GM12878 (cell line): ENCODE measurements at regions not wholly inside any gene's neighbourhood (a gene's known extent, or its start where the extent isn't known, plus 50 kb on each side); places are given as distances from the start of the nearest gene placed in this dataset.

Experiments used
- ATAC-seq: fragments of 200-7000 bp; cut with Tn5 transposase; 3 replicates; pipeline ENCODE4 v1.9.1; 2020; ENCODE audit warnings: mild to moderate bottlenecking, moderate library complexity
- BruUV-seq: library from RNA; stranded (reverse); fragments of 400-500 nt; replicated peaks from 2 replicates; lab custom pipeline; 2021; lab: Mats Ljungman, UMichigan
- CTCF ChIA-PET: fragments of 300-600 bp; sonication (Branson Sonifier 250); formaldehyde crosslinking; extraction: SDS; loops from one replicate; lab custom pipeline; 2021; ENCODE audit warnings: inconsistent platforms; lab: Yijun Ruan, JAX
- POLR2A ChIA-PET: fragments of 350-600 bp; formaldehyde crosslinking; extraction: SDS; loops from one replicate; lab custom pipeline; 2021; ENCODE audit warnings: inconsistent platforms; lab: Charles Lee
- RAD21 ChIA-PET: fragments of 300-600 bp; sonication (Branson Sonifier 250); formaldehyde crosslinking; loops from one replicate; lab custom pipeline; 2023; ENCODE audit warnings: antibody characterized with exemption; ENCODE audit not compliant: unreplicated experiment; lab: Charles Lee
- SMC1A ChIA-PET: fragments of 300-600 bp; sonication (Branson Sonifier 250); formaldehyde crosslinking; loops from one replicate; lab custom pipeline; 2023; ENCODE audit not compliant: unreplicated experiment, uncharacterized antibody; lab: Charles Lee
- DNase-seq: peaks from one replicate; pipeline ENCODE4 v3.0.0-alpha.2; 2011; ENCODE audit warnings: low read depth, low spot score
- FAIRE-seq: peaks from 3 replicates; lab custom pipeline; 2011; peaks lifted over from hg19 to GRCh38; lab: Jason Lieb, UNC
- H2AFZ ChIP-seq: 2 replicates; pipeline ENCODE4 v1.6.0; 2011; ENCODE audit warnings: low read depth, low read length, control low read depth; ENCODE audit not compliant: control insufficient read depth
- H3K27ac ChIP-seq: 2 replicates; pipeline ENCODE4 v1.5.1; 2011; ENCODE audit warnings: control low read depth; ENCODE audit not compliant: control insufficient read depth, insufficient read depth
- H3K27me3 ChIP-seq, 2 experiments: replicated peaks in 1 of 2; 2 replicates each; pipeline versions ENCODE4 v1.6.0 to v1.6.1; 2011; ENCODE audit warnings: low read length in 1 of 2; ENCODE audit not compliant: control insufficient read depth in 2 of 2, insufficient read depth in 2 of 2
- H3K36me3 ChIP-seq, 2 experiments: 2 replicates each; pipeline ENCODE4 v1.5.1; 2011; ENCODE audit warnings: low read length in 1 of 2; ENCODE audit not compliant: control insufficient read depth in 2 of 2, insufficient read depth in 2 of 2
- H3K4me1 ChIP-seq: 2 replicates; pipeline ENCODE4 v1.6.1; 2011; ENCODE audit warnings: mild to moderate bottlenecking, low read length, moderate library complexity, mixed read lengths; ENCODE audit not compliant: control insufficient read depth, insufficient read depth
- H3K4me2 ChIP-seq: 2 replicates; pipeline ENCODE4 v1.6.0; 2011; ENCODE audit warnings: control low read depth; ENCODE audit not compliant: control insufficient read depth, insufficient read depth
- H3K4me3 ChIP-seq: fragments of 200-600 bp; sonication (generic); 2 replicates; pipeline ENCODE4 v1.5.1; 2016
- H3K79me2 ChIP-seq: 2 replicates; pipeline ENCODE4 v1.6.0; 2011; ENCODE audit warnings: low read length; ENCODE audit not compliant: control insufficient read depth, insufficient read depth
- H3K9ac ChIP-seq: 2 replicates; pipeline ENCODE4 v1.8.0; 2011; ENCODE audit warnings: low read length, control low read depth, mixed read lengths; ENCODE audit not compliant: control insufficient read depth, insufficient read depth
- H3K9me3 ChIP-seq: replicated peaks from 3 replicates; pipeline ENCODE4 v1.5.1; 2011; ENCODE audit warnings: mild to moderate bottlenecking, low read length; ENCODE audit not compliant: control insufficient read depth, insufficient read depth
- H4K20me1 ChIP-seq: 2 replicates; pipeline ENCODE4 v1.6.0; 2011; ENCODE audit not compliant: control insufficient read depth, insufficient read depth
- BHLHE40 ChIP-seq, 2 experiments: fragments of 450-650 bp in 1 of 2; IDR thresholded peaks; 2 replicates each; pipeline ENCODE4 v1.6.1; 2011 to 2017; ENCODE audit warnings: low read depth in 2 of 2, borderline replicate concordance in 1 of 2, improper control_type of control experiment in 1 of 2, low read length in 1 of 2, mild to moderate bottlenecking in 1 of 2
- HCFC1 ChIP-seq: fragments of 150-350 bp; IDR thresholded peaks from 2 replicates; pipeline ENCODE4 v1.6.1; 2014; ENCODE audit warnings: low read length
- NFYB ChIP-seq: IDR thresholded peaks from 2 replicates; pipeline ENCODE4 v1.6.1; 2011; ENCODE audit warnings: low read depth, mild to moderate bottlenecking, low read length, improper control_type of control experiment, moderate library complexity; ENCODE audit not compliant: insufficient read depth
- NR2F1 ChIP-seq: fragments of 450-650 bp; conservative IDR thresholded peaks from 2 replicates; pipeline ENCODE4 v1.6.1; 2017; ENCODE audit warnings: mild to moderate bottlenecking
- TCF3 ChIP-seq: IDR thresholded peaks from 2 replicates; pipeline ENCODE4 v1.6.1; 2012; ENCODE audit warnings: low read depth, mild to moderate bottlenecking, low read length, borderline replicate concordance; ENCODE audit not compliant: insufficient read depth
- ZNF622 ChIP-seq: fragments of 450-650 bp; IDR thresholded peaks from 2 replicates; pipeline ENCODE4 v1.6.1; 2017; ENCODE audit warnings: mild to moderate bottlenecking, inconsistent platforms
- ZNF687 ChIP-seq: fragments of 450-650 bp; IDR thresholded peaks from 2 replicates; pipeline ENCODE4 v1.6.1; 2017; ENCODE audit warnings: mild to moderate bottlenecking, moderate library complexity
- WGBS: methylation state at CpG from one replicate; pipeline ENCODE4 v1.1.6; 2016; ENCODE audit warnings: low lambda C conversion rate; ENCODE audit not compliant: insufficient replicate concordance, insufficient coverage; ENCODE audit errors: missing lambda C conversion rate; 5-methylcytosine and 5-hydroxymethylcytosine counted together
- in situ Hi-C: fragments of 300-500 bp; cut with MboI; formaldehyde crosslinking; loops from 9 replicates; pipeline ENCODE4 v1.14.3; 2018; ENCODE audit warnings: mixed read lengths
- intact Hi-C: fragments of 100-400 bp; cut with micrococcal nuclease; formaldehyde crosslinking; loops from one replicate; pipeline ENCODE4 v1.14.2; 2022; ENCODE audit not compliant: unreplicated experiment

GRCh38 chr6:168225471-168225911 lies 94.1 kb downstream of the DACT2 start:
- BruUV-seq = no TSS peak

More at GRCh38 chr6:168225471-168225911, 94.1 kb downstream of the DACT2 start:
- Histone ChIP-seq H4K20me1 (no peaks in the 10 kb centered on the region), H3K4me2 (no peak overlapping the region), H3K36me3 (no peaks in the 10 kb centered on the region), H2AFZ (no peak overlapping the region), H3K79me2 (no peaks in the 10 kb centered on the region), H3K27ac (no peak overlapping the region), H3K27me3 (no peaks in the 10 kb centered on the region), H3K4me1 (no peaks in the 10 kb centered on the region), H3K9me3 (no peaks in the 10 kb centered on the region), H3K4me3 (no peak overlapping the region), H3K9ac (no peak overlapping the region)
- ATAC-seq (no peak), DNase-seq (no peak), FAIRE-seq (no peak)
- in situ Hi-C loops = no loop called here
- CTCF ChIA-PET = no interaction called here
- intact Hi-C loops = no loop called here
- POLR2A ChIA-PET = no interaction called here
- TF ChIP-seq NR2F1 (no peak), TCF3 (no peak), ZNF622 (no peak), HCFC1 (no peak), BHLHE40 (IDR thresholded peaks at IDR 0.05; ENCODE audit: borderline replicate concordance in 1 of 2, low read depth in 2 of 2, low read length in 1 of 2) (no peak), NFYB (no peak), ZNF687 (no peak)
- RAD21 ChIA-PET = no interaction called here
- WGBS = 32% methylated on average over 7 of the region's 7 CpGs
- SMC1A ChIA-PET = no interaction called here
